ENCODE measurements at regions not wholly inside any gene's neighbourhood (a gene's known extent, or its start where the extent isn't known, plus 50 kb on each side); places are given as distances from the start of the nearest gene placed in this dataset.

DNA sequence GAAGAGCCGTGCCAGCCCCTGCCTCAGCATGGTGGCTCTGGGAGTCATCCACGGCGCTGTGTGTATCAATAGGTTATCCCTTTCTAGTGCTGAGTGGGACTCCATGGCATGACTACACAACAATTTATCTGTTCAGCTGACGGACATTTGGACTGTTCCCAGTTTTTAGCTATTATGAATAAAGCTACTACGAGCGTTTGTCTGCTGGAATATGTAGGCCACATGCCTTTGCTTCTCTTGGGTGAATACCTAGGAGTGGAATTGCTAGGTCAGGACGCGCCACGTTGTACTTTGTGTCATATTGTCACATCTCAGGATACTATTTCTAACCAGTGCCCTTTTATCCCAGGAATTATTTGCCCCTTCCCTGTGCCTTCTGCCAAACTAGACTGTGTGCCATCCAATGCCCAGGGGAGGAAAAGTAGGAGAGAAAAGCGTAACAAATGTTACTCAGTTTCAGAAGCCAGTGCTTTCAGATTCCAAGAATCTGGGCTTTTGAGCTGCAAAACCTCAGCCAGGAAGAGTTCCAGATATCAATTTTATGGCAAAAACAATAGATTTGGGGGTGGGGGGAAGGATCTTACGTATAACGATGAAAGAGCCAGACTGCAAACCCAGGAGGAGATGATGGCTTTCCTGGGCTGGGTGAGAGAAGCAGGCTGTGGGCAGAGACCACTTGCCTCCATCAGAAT is 62.5 kb upstream of the NCOR2 start:
- no peak for DNase-seq

DNA sequence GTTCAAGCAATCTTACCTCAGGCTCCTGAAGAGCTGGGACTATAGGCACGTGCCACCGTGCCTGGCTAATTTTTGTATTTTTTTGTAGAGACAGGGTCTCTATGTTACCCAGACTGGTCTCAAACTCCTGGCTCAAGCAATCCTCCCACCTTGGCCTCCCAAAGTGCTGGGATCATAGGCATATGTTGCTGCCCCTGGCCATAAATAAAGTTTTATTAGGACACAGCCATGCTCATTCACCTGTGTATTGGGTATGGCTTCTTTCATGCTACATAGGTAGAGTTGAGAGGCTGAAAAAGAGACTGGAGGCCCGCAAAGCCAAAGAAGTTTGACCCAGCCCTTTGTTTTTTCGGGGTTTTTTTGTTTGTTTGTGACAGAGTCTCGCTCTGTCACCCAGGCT is 61.7 kb upstream of the NCOR2 start:
- DNase-seq = no peak

DNA sequence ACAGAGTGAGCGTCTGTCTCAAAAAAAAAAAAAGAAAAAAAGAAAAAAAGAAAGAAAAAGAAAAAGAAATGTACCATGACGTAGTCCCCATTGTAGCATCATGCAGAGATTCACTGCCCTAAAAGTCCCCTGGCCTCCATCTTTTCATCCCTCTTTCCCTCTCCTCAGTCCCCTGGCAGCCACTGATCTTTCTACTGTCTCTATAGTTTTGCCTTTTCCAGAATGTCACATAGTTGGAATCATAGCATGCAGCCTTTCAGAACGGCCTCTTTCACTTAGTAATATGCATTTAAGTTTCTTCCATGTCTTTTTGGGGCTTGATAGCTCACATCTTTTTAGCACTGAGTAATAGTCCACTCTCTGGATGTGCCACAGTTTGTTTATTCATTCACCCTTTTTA is 60.5 kb upstream of the NCOR2 start:
- DNase-seq = no peak

DNA sequence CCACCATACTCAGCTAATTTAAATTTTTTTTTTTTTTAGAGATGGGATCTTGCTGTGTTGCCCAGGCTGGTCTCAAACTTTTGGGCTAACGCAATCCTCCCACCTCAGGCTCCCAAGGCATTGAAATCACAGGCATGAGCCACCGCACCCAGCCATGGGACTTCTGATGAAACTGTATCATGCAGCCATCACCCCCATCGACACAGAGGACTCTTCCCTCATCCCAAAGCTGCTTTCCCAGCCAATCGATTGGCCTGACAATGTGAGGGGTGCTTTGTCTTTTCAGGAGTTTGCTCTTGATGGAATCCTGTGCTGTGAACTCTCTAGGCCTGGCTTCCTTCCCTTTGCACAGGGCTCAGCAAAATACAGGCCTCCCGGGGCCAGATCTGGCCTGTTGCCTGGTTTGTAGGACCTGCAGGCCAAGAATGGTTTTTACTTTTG is 59.6 kb upstream of the NCOR2 start:
- no peak for DNase-seq

DNA sequence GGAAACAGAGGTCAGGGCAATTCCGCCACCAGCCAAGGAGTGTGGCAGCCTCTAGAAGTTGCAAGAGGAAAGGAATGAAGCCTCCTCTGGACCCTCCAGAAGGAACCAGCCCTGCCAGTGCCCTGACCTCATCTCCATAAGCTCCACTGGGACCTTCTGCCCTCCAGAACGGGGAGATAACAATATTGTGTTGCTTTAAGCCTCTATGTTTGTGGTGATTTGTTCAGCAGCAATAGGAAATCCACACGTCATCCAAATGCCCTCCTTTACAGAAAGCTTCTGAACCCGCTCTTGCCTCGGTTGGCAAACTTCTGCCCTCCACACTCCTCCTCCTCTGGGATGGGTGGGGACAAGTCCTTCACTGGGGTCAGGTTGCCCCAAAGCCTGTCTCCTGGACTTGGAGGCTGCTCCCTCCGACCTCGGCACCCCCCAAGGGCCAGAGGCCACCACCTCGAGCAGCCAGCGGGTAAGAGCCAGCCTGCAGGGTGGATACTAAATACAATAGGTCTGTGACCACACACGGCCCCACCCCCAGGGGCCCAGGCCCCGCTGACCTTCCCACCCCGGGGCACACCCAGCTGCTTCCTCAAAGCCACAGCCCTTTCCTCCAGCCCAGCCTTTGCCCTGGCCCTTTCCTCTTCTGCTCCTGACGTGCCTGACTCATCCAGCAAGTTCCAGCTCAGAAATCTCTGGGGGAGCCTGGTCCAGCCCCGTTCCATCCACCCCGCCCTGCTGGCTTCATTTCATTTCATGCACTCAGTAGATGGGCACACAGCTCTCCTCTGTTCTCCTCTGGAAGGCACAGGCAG is 58.7 kb upstream of the NCOR2 start:
- no peak for DNase-seq

DNA sequence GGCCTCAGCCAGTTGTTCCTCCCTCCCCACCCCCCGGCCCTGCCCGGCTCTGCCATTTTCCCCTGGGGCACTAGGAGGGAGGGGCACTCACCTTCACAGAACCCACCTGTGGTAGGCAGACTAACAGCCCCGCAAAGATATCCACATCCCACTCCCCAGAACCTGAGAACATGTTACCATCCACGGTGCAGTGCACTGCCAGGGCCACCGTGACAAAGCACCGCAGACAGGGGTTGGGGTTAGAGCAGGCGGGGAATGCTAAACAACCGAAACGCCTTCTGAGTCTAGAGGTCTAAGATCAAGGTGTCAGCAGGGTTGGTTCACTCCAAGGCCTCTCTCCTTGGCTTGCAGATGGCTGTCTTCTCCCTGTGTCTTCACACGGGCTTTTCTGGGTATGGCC is 57.4 kb upstream of the NCOR2 start:
- no peak for DNase-seq

DNA sequence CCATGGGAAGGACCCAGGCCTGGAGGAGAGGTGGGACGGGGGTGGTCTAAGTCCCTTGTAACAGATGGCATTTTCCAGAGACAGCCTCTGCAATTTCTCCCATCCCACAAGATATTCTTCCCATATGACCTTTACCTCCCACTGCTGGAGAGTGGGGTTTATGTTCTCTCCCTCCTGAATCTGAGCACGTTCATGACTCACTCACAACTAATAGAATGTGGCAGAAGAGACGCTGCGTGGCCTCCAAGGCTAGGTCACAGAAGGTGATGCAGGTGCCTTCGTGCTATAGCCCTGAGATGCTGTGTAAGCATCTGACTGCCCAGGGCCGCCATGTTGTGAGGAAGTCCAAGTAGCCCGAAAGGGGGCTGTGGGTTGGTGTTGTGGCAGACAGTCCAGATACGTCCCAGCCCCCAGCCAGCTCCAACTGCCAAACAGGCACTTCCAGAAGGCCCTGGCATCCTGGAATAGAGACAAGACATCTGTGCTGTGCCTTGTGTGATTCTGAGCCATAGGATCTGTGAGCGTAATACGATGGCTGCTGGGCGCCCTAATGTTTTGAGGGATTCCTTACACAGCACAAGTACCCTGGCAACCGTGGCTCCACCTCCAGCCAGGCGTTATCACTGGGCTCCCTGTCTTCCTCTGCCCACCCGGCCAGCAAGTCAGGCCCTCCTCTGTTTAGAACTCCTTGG is 56.1 kb upstream of the NCOR2 start:
- DNase-seq = no peak

DNA sequence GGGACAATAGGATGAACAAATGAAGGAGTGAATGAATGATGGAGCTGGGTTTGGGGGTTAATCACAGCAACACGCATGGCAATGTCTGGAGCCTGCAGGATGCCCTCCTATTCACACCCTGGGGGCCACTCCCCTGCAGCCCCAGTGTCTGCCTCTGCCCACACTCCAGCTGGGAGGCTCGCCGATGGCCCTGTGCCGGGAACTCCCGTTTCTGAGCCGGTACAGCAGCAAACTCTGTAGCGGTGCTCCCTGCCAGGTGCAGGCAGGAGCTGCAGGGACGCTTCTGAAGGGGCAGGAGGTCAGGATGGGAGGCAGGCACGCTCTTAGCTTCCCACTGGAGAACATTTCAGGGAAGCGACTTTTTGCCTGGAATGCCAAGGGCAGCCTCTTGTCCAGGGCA is 55.4 kb upstream of the NCOR2 start:
- DNase-seq = no peak

DNA sequence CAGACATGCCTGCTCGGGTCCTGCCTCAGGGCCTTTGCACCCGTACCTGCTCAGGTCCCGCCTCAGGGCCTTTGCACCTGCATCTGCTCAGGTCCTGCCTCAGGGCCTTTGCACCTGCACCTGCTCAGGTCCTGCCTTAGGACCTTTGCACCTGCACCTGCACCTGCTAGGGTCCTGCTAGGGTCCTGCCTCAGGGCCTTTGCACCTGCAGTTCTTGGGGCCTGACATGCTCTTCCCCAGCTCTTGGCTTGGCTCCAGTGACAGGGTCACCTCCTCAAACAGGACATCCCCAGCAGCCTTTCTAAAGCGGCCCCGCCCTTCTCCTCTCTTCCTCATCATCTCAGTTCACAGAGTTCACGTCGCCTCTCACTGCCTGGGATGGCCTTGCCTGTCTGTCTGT is 54.9 kb upstream of the NCOR2 start:
- DNase-seq = no peak

DNA sequence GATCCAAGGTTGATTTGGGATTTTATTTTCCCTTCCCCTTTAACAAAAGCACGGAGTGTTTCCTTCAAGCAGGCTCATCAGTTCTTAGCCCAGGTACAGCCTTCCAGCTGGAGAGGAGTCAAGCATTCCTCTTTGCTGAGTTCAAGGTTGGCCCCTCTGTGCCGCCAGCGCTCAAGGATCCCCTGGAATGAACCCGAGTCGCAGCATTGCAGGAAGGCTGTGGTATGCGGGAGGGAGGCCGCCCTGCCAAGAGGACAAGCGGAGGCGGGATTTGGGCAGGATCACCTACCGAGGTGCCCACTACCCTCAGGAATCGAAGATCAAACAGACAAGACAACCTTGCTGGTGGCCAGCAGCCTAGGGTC is 53.9 kb upstream of the NCOR2 start:
- DNase-seq = no peak

DNA sequence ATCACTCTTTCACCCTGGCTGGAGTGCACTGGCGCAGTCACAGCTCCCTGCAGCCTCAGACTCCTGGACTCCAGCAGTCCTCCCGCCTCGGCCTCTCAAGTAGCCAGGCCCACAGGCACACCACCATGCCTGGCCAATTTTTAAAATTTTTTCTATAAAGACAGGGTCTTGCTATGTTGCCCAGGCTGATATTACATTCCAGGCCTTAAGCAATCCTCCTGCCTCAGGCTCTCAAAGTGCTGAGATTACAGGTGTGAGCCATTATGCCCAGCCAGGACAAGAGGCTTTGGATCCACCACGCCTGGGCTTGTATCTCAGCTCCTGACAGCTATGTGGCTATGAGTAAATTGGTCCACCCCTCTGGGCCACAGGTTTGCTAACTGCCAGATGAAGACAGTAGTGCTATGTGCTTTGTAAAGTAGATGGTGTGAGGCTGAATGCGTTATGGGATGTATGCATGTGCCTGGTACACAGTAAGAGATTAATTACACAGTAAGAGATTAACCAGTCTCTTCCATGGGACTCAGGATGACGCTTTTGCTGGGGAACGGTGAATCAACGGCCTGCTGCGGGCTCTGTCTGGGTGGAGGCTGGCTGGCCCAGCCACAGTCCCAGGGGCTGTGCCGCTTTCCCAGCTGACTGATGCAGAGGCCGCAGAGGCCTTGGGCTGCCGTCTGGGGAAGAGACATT is 53.3 kb upstream of the NCOR2 start:
- DNase-seq = no peak

DNA sequence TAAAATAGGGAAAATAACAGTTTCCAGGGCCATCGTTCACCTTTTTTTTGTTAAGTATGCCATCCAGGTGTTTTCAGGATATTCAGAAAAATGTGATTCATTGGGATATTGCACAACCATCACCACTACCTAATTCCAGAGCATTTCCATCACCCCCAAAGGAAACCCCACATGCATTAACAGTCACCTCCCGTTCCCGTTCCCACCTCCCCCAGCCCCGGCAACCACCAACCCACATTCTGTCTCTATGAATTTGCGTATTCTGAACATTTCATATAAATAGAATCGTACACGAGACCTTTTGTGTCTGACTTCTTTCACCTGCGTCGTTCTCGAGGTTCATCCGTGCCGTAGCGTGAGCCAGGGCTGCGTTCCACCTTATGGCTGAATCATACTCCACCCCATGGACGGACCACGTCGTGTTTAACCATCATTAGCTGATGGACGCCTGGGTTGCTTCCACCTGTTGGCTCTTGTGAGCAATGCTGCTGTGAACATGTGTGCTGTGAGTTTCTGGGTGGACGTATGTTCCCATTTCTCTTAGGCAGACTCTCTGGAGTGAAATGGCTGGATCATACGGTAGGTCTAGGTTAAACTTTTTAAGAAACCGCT is 51.0 kb upstream of the NCOR2 start:
- DNase-seq = no peak

DNA sequence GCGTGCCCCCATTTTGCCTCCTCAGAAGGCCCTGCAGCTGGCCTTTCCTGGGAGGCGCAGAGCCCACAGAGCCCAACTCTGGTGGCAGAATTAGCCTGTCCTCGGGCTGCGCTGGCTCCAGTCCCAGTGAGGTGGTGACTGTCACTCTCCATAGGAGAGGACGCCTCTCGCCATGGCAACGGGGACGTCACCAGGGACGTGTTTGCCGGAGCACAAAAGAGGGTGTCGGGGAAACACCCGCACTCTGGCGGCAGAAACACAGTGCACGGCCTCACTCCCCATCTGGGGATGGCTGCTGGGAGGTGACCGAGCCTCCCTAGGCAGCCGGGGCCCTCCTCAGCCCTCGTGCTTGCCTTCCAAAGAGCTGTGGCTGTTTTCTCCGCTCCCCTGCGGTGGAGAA is 50.2 kb upstream of the NCOR2 start:
- DNase-seq = no peak
